ELR (cell line): ENCODE measurements at regions not wholly inside any gene's neighbourhood (a gene's known extent, or its start where the extent isn't known, plus 50 kb on each side); places are given as distances from the start of the nearest gene placed in this dataset.

Source experiments
- DNase-seq: peaks from one replicate; pipeline ENCODE4 v3.0.0-alpha.2; 2015; ENCODE audit warnings: low read depth

DNA sequence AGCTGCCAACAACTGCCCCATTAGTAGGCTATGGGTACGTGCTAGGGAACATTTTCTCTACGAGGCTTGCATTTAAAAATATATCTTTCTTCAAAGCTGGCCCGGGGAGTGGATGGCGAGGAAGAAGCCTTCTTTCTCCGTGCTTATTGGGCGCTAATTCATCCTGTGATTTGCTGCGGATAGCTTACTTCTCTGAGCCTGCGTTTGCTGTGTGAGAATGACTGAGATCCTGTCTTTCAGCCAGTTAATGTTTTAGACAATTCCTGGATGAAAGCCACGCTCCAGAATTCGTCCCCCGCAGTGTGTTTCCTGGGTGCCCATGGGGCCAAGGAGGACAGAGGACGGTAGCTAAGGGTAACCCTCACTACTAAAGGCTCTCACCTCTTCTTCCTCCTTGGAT, 57.8 kb upstream of the TARBP1 start:
- no peak for DNase-seq

DNA sequence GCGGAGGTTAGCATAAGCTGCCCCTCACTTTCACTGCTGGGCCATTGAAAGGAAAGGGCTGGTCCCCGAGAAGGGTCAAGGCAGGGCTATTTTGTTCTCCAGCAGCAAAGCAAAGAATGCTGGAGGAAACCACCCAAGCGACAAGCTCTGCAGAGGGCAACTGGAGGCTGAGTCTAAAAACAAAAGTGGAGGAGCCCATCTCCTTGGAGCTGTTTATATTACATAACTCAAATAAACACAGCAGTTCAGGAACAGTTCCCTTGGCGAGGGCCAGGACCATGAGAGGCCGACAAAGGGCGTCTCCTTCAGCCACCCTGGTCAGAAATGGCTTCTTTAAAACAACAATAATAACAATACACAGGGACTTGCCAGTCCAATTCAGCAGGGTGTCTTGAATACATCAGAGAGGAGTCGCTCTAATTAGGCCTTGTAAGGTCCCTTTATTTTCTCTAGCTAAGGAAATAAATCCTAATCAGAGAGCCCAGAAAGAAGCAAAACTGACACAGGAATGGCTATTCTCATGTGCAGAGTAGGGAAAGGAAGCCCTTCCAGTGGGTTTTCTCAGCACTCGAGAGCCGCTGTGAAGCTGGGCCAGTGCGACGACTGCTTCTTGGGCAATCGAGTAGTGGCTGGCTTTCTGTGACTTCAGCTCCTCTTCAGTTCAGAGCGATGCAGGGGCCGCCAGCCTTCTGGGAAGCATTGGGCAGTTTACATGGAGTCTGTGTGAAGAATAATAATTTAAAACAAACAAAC, 57.0 kb upstream of the TARBP1 start:
- no peak for DNase-seq

DNA sequence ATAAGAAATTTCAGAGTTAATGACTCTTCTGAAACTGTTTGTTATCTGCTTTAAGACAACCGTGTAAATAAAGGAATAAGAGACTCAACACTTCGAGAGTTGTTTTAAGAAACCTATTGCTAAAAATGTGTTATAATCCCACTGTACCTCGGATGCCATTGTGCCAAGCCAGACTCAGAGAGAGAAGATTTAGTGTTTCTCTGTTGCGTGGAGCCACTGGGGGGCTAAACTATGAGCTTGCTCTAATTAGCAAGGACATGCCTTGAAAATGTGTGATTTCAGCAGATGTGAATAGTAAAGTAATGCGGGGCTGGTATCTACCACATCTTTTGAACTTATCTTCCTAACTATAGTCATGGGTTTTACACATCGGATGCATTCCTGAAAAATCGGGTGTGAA, 56.2 kb upstream of the TARBP1 start:
- no peak for DNase-seq

DNA sequence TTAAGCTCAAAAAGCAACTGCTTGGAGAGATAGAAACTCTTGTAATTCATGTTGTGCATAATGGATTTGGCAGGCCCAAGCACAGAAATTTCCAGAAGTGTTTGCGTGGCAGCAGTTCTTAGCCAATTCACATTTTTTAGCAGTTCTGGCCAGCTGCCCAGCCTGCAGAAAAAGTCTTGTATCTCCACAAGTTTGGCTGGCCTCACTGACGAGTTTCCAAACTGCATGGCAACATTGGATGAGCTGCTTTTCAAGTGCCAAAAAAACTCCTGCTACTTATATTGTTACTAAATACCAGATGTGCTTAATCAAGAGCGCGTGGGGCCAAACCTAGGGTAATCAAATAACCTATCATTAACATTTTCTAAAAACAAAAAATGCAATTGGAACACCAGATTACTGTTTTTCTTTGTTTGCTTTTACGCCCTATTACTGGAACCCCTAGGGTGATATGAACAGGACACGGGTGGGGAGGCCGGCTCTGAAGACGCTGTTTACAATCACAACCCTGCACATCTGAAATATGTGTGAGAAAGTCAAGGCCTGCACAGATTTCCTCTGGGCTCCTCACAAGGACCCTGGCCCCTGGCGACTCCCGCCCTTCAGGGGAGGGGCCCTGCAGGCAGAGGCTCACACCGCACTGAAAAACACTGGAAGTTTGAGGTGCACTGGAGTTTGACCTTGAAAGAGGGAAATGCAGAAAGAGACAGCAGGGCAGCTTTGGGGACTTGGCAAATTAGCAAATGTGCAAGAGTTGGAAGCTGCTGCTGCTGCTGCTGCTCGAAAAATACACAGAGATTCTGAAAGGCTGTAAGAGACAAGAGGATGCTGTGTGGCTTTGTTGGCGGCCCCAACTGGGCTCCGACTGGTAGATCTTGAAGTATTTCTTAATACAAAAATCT, 55.2 kb upstream of the TARBP1 start:
- DNase-seq = no peak

DNA sequence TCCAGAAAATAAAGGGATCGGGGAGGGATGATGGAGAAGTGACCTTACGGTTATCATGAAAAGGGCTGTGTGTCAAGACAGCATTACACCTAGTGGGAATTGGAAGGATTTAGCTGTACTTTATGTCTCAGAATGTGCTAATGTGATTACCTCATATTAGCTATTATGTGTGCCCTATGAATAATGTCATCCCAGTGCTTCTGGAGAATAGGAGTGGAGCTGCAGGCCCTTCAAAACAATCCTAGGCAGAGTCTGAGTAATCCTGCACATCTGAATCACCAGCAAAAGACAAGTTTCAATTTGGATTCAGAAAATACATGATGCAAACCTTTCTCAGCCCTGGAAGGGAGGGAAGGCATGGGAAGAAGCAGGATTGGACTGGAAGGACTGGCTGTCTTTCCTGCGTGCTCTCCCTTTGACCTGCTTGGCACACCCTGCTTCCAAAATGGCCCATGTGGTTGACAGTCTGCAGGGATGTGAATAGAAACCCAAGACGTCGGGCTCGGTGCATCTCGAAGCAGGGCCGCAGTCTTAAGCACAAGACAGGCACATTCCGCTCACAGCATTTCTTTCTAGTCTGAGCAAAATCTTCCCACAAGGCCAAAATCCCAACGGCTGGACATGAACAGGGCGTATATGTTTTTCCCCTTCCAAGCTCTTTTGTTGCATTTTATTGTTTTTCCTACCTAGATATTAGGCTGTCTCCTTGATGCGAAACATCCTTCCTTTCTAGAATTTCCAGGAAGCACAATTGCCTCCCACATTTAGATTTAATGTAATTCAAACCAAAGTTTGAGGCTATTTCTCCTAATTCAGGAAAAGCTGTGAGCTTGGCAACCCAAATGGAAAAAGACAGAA, 54.3 kb upstream of the TARBP1 start:
- DNase-seq = peak; percentile 86

DNA sequence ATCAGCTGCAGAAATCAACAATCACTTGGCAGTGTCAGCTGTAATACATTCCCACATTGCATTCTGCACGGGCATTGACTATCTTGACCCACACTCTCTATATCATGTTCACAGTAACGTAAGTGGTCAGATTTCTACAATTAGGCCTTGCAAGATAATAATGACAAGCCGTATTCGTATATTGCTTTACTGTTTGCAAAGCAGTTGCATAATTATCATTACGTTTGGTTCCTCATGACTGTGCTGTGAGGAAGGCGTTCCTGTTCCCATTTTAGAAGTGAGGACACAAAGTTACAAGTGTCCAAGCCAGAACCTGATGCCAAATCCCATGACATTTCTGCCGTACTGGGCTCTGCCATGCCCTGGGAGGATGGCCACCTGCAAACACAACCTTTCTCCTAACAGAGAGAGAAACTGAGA, 53.5 kb upstream of the TARBP1 start:
- DNase-seq = no peak

DNA sequence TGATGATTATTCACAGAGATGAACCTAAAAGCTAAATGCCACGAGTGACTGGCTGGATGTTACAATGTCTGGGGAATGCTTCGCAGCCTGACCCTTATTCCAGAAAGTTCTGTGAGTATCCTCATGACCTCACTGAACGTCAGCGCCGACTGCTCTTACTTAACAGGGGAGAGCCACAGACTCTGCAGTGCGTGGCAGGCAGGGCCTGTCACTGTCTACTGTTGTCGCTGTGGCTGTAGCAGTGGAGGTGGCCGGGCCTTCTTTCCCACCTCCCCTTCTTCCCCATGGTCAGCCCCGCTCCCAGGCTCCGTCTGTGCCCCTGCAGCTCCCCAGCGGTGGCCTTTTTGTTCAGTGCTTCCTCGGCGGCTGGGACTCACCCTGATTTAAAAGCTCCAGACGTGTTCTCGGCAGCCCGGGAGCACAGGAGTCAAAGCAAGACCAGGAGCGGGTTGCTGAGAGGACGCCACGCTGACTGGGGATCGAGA, 52.2 kb upstream of the TARBP1 start:
- DNase-seq = no peak

DNA sequence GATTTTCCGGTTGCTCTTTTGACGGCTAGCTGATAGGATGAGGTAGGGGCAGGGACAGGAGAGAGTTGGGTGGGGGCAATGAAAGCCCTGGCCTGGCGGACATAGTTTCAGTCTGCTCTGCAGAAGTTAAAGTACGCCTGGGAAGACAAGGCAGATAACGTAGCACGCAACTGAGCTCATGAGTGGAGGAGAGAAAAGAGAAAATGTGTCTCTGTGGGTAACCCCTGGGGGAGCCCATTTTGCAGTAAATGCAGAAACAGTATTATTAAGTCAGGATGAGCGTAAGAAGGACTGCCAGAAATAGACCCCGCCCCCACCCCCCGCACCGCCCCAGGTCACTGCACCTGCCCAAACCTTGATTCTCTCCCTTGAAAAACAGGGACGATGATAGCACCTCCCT, 51.7 kb upstream of the TARBP1 start:
- no peak for DNase-seq

DNA sequence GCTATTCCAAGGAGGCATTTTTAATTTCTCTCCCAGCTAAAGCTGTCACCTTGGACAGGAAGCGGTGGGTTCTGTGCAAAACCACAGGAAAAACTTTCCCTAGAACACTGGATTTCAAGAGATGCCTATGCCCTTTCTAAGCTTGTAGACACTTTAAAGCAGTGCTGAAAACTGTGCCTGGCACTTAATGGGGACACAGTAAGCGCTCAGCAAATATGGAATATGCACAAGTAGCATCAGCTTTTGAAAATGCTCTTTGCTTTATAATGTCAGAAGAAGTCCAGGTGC, 50.9 kb upstream of the TARBP1 start:
- peak; percentile 28 for DNase-seq

DNA sequence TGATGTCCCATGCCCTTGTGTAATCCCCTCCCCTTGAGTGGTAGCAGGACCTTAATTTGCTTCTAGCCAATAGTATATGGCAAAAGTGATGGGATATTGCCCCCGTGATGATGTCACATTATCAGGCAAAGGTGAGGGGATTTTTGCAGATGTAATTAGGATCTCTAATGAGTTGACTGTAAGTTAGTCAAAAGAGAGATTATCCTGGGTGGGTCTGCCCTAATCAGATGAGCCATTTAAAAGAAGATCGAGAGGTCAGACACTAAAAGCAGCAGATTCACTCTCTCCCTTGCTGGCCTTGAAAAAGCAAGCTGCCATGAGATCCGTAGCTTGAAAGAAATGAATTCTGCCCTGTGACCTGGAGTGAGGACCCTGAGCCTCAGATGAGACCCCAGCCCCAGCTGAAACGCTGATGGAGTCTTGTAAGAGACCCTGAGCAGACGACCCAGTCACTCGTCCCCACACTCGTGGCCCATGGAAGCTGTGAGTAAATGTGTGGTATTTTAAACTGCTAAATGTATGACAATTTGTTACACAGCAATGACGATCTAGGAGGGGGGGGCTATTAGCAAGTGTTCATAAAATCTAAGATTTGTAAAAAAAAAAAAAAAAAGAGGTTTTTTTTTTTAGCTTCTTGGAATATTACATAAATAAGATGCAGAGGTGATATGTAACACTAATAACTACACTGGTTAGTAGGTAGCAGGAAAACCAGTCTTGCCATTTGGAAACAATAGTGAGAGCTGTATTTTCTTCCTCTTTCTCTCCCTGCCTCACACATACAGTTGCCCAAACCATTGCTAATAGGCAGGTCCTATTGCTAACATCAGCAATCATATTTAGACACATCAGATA, 50.3 kb upstream of the TARBP1 start:
- DNase-seq = no peak
